KMS-11 (cell line): ENCODE measurements at regions not wholly inside any gene's neighbourhood (a gene's known extent, or its start where the extent isn't known, plus 50 kb on each side); places are given as distances from the start of the nearest gene placed in this dataset.

Source experiments
- H2AFZ ChIP-seq: fragments of 200-600 bp; sonication (generic); 2 replicates; pipeline ENCODE4 v1.6.1; 2016; ENCODE audit warnings: antibody characterized with exemption, mixed run types, low read depth
- H3K27ac ChIP-seq: fragments of 200-600 bp; sonication (generic); 2 replicates; pipeline ENCODE4 v1.6.1; 2016; ENCODE audit warnings: mild to moderate bottlenecking, mixed run types
- H3K27me3 ChIP-seq: fragments of 200-600 bp; sonication (generic); 2 replicates; pipeline ENCODE4 v1.6.1; 2017; ENCODE audit warnings: mild to moderate bottlenecking, low read depth, mixed run types, moderate library complexity; ENCODE audit not compliant: insufficient read depth
- H3K36me3 ChIP-seq: fragments of 200-600 bp; sonication (generic); 2 replicates; pipeline ENCODE4 v1.6.1; 2017; ENCODE audit warnings: mild to moderate bottlenecking, mixed run types; ENCODE audit not compliant: insufficient read depth
- H3K4me1 ChIP-seq: fragments of 200-600 bp; sonication (generic); 2 replicates; pipeline ENCODE4 v1.6.1; 2016; ENCODE audit warnings: mild to moderate bottlenecking, low read depth, mixed run types; ENCODE audit not compliant: poor library complexity, severe bottlenecking
- H3K4me2 ChIP-seq: fragments of 200-600 bp; sonication (generic); 2 replicates; pipeline ENCODE4 v1.7.0; 2016; ENCODE audit warnings: mild to moderate bottlenecking, mixed run types
- H3K4me3 ChIP-seq: fragments of 200-600 bp; sonication (generic); IDR thresholded peaks from 2 replicates; pipeline ENCODE4 v1.6.1; 2017; ENCODE audit warnings: low read depth, low read length, mixed read lengths; ENCODE audit not compliant: insufficient read depth
- H3K79me2 ChIP-seq: fragments of 200-600 bp; sonication (generic); 2 replicates; pipeline ENCODE4 v1.6.1; 2016; ENCODE audit warnings: low read depth, mixed run types; ENCODE audit not compliant: insufficient read depth
- H3K9ac ChIP-seq: fragments of 200-600 bp; sonication (generic); 2 replicates; pipeline ENCODE4 v1.6.1; 2016; ENCODE audit warnings: mild to moderate bottlenecking, mixed run types
- H4K20me1 ChIP-seq: fragments of 200-600 bp; sonication (generic); 2 replicates; pipeline ENCODE4 v1.6.1; 2016; ENCODE audit warnings: mild to moderate bottlenecking, mixed run types; ENCODE audit not compliant: insufficient read depth
- CTCF ChIP-seq: fragments of 200-600 bp; sonication (generic); conservative IDR thresholded peaks from 2 replicates; pipeline ENCODE4 v1.6.1; 2017; ENCODE audit warnings: low read depth, mild to moderate bottlenecking, antibody characterized with exemption, low read length, moderate library complexity, mixed read lengths

GRCh38 chr18:56085551-56085950, 497.6 kb upstream of the TCF4 start:
- Histone ChIP-seq H3K4me2 (no peak overlapping the region), H4K20me1 (no peaks in the 10 kb centered on the region), H3K4me3 (no peak overlapping the region), H3K36me3 (no peaks in the 10 kb centered on the region), H3K9ac (no peak overlapping the region), H3K79me2 (no peaks in the 10 kb centered on the region), H3K27me3 (no peaks in the 10 kb centered on the region), H2AFZ (no peak overlapping the region), H3K27ac (no peak overlapping the region), H3K4me1 (no peaks in the 10 kb centered on the region)
- no peak for TF ChIP-seq CTCF

DNA sequence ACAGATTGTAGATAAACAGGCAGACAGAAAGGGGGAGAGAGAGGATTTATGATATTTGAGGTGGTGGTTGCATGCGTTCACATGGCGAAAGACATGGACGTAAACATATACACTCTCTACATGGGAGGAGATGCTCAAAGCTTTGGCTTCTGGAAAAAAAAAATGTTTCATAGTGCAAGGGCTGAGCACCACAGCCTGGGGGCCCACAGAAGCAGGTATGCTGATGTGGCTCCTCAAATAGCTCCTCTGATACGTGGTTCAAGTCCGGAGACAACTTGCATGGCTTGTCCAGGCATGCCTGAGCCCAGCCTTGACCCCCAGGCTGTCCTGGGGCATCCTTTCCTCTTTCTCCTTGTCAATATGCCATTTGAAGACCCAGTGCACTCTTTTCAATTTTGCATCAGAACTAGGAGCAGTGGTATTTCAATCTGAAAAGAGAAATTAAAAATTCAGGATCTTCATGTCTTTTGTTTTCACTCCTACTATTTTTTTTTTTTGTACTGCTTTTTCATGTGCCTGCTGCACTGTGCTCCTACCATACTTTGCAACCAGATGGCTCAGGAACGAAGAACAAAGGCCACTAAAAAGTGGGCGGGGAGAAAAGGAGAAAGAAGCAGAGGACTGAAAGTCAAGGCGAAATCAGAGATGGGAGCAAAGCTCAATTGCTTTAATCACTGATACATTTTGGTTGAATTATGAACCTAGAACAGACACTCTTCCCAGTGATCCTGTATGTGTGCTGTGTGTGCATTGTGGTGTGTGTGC, 495.7 kb upstream of the TCF4 start:
- no peak overlapping the region for H3K27ac ChIP-seq
- H2AFZ ChIP-seq: no peak overlapping the region
- H4K20me1 ChIP-seq: no peaks in the 10 kb centered on the region
- H3K79me2 ChIP-seq: no peaks in the 10 kb centered on the region
- H3K4me1 ChIP-seq: no peaks in the 10 kb centered on the region
- no peaks in the 10 kb centered on the region for H3K27me3 ChIP-seq
- H3K9ac ChIP-seq: no peak overlapping the region
- no peak for TF ChIP-seq CTCF
- H3K4me2 ChIP-seq: no peak overlapping the region
- no peaks in the 10 kb centered on the region for H3K36me3 ChIP-seq
- H3K4me3 ChIP-seq: no peak overlapping the region

- no peak overlapping the region for H2AFZ ChIP-seq
- H3K4me2 ChIP-seq: no peak overlapping the region
- H3K4me3 ChIP-seq: no peak overlapping the region
- no peaks in the 10 kb centered on the region for H4K20me1 ChIP-seq
- H3K36me3 ChIP-seq: no peaks in the 10 kb centered on the region
- H3K9ac ChIP-seq: no peak overlapping the region
- H3K4me1 ChIP-seq: no peaks in the 10 kb centered on the region
- H3K79me2 ChIP-seq: no peaks in the 10 kb centered on the region
- no peak for TF ChIP-seq CTCF
- no peak overlapping the region for H3K27ac ChIP-seq
- H3K27me3 ChIP-seq: no peaks in the 10 kb centered on the region
These were observed 495.1 kb upstream of the TCF4 start for GRCh38 chr18:56083097-56083521.

- H3K4me3 ChIP-seq: no peak overlapping the region
- no peak overlapping the region for H3K27ac ChIP-seq
- H3K36me3 ChIP-seq: no peaks in the 10 kb centered on the region
- no peaks in the 10 kb centered on the region for H3K27me3 ChIP-seq
- H2AFZ ChIP-seq: no peak overlapping the region
- H4K20me1 ChIP-seq: no peaks in the 10 kb centered on the region
- H3K9ac ChIP-seq: no peak overlapping the region
- H3K4me1 ChIP-seq: no peaks in the 10 kb centered on the region
- no peak overlapping the region for H3K4me2 ChIP-seq
- no peaks in the 10 kb centered on the region for H3K79me2 ChIP-seq
- no peak for TF ChIP-seq CTCF
These were observed 488.7 kb upstream of the TCF4 start for GRCh38 chr18:56076723-56077122.
